AG09319 (cell line): ENCODE measurements at regions not wholly inside any gene's neighbourhood (a gene's known extent, or its start where the extent isn't known, plus 50 kb on each side); places are given as distances from the start of the nearest gene placed in this dataset.

Source experiments
- DNase-seq: peaks from one replicate; pipeline ENCODE4 v3.0.0-alpha.2; 2010; ENCODE audit warnings: low read depth; ENCODE audit errors: extremely low read depth
- TF ChIP-seq, protein P1 (sequence below): IDR thresholded peaks from 2 replicates; pipeline ENCODE4 v1.5.1; 2011; ENCODE audit warnings: low read depth, mild to moderate bottlenecking, inconsistent platforms, low read length, moderate library complexity

GRCh38 chr13:21871382-21871781, 200.5 kb downstream of the FGF9 start:
- TF ChIP-seq, protein P1, sequence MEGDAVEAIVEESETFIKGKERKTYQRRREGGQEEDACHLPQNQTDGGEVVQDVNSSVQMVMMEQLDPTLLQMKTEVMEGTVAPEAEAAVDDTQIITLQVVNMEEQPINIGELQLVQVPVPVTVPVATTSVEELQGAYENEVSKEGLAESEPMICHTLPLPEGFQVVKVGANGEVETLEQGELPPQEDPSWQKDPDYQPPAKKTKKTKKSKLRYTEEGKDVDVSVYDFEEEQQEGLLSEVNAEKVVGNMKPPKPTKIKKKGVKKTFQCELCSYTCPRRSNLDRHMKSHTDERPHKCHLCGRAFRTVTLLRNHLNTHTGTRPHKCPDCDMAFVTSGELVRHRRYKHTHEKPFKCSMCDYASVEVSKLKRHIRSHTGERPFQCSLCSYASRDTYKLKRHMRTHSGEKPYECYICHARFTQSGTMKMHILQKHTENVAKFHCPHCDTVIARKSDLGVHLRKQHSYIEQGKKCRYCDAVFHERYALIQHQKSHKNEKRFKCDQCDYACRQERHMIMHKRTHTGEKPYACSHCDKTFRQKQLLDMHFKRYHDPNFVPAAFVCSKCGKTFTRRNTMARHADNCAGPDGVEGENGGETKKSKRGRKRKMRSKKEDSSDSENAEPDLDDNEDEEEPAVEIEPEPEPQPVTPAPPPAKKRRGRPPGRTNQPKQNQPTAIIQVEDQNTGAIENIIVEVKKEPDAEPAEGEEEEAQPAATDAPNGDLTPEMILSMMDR: no peak
- no peak for DNase-seq

DNA sequence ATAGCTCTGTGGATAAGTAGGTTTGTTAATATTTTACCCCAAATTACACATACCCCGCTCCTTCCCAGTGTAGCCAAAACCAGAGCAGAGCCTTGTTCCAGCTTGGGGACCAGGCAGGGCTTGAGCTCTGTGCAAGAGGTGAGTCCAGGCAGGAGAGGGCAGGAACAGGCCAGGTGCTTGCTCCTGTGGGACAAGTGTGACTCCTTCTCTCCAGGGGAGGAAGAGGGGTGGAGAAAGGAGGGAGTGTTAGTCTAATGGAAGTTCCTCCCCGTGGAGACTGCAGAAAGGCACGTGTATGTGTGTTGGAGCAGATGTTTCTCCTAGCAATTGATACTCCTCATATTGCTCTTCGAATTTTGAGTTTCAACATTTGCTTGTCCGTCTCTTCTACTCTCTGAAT, 201.0 kb downstream of the FGF9 start:
- TF ChIP-seq, protein P1: no peak
- DNase-seq: no peak

- no peak for DNase-seq
- TF ChIP-seq, protein P1: no peak
Observed at GRCh38 chr13:21872795-21873194, 201.9 kb downstream of the FGF9 start.

DNA sequence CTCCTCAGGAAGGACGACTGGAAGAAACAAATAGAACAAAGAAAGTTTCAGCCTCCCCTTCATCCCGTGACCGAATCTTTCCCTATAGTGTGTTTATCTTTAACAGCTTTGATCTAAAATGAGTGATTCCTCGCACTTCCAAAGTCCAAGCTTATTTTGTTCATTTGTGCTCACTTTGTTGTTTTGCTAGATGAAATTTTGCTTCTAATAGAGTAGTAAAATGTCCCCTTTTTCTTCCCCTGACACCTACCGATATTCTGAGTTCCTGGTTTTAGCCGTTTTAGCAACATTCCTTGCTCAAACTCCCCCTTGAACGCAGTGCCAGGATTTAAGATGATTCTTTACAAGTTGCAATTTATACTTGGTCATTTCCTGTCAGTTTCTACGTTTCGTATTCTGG, 204.2 kb downstream of the FGF9 start:
- TF ChIP-seq, protein P1: no peak
- no peak for DNase-seq

DNA sequence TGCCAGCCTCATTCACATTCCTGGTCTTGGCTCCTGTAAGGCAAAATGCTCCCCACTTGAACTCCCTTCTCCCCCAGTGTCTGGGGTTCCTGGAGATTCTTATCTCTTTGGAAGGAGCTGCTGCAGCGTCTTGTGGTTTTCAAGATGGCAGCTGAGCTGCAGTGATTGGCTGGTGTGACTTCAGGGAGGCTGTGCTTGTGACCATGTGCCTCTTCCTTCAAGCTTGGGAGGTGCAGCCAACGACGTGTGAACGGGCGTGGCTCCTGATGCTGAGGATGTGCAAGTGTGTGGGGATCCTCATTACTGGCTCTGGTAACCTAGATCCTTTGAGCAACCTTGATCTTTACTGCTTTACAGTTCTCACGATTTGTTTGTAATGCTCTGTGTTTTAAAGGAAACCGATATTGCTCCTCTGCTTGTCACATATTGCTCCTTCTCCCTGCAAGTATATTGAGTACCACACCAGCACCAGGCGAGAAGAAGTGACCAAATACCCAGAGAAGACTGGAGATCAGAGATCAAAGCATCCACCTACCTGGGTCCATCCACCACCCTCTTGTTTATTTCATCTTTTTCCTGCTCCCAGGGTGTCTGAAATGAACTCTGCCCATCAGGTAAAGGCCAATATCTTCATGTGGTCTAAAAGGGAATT, 208.5 kb downstream of the FGF9 start:
- TF ChIP-seq, protein P1: no peak
- DNase-seq: no peak

GRCh38 chr13:21882766-21883165, 211.9 kb downstream of the FGF9 start:
- DNase-seq: no peak
- TF ChIP-seq, protein P1: no peak

DNA sequence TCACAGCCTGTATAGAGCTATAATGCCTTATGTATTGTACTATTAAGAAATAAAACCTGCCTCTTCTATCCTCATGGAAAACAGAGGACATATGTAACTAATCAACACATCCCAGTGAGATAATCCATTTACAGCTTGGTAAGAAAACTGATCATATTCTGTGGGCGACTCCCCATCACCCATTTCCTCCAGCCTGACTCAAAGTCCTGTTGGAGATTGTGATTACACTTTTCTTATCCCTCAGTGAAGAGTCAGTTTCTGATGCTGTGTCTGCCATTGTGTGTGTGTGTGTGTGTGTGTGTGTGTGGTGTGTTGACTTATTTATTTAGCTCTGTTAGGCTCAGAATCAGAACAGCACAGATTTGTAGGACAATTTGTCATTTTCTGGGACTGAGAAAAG, 212.8 kb downstream of the FGF9 start:
- TF ChIP-seq, protein P1: no peak
- DNase-seq: no peak
